Stomach (tissue), 4 donors: ENCODE measurements at regions not wholly inside any gene's neighbourhood (a gene's known extent, or its start where the extent isn't known, plus 50 kb on each side); places are given as distances from the start of the nearest gene placed in this dataset.

Experiments used
- POLR2A ChIP-seq, 4 donors: fragments of 450-650 bp; IDR thresholded peaks; one replicate each; pipeline ENCODE4 v1.6.1; 2016; ENCODE audit warnings: antibody characterized with exemption in 4 of 4, control low read depth in 2 of 4, mild to moderate bottlenecking in 1 of 4, moderate library complexity in 1 of 4
- TF ChIP-seq, protein P1 (sequence below), 7 experiments: fragments of 450-650 bp in 4 of 7; fragments of 200-600 bp in 3 of 7; sonication (generic) in 3 of 7; IDR thresholded peaks; one replicate each; pipeline ENCODE4 v1.5.1; 2016 to 2019; ENCODE audit warnings: antibody characterized with exemption in 7 of 7, control low read depth in 2 of 7, mild to moderate bottlenecking in 1 of 7

DNA sequence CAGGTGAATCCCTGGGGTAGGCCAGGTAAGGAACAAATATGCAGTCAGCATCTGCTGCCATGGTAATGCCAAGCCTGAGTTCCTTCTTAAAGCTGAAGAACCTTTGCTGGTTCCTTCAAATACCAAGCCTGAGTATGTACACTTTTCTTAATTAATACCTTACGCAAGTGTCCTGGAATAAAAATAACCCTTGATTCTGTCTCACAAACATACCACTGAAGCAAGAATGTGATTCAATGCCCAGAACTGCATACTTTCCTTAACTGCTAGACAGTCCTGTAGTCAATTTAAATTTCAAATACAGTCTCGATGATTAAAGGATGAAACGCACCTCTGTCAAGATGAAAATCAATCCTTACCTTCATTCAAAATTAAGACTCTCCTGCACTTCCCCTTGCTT lies 634.0 kb upstream of the CHRM3 start:
- TF ChIP-seq, protein P1, sequence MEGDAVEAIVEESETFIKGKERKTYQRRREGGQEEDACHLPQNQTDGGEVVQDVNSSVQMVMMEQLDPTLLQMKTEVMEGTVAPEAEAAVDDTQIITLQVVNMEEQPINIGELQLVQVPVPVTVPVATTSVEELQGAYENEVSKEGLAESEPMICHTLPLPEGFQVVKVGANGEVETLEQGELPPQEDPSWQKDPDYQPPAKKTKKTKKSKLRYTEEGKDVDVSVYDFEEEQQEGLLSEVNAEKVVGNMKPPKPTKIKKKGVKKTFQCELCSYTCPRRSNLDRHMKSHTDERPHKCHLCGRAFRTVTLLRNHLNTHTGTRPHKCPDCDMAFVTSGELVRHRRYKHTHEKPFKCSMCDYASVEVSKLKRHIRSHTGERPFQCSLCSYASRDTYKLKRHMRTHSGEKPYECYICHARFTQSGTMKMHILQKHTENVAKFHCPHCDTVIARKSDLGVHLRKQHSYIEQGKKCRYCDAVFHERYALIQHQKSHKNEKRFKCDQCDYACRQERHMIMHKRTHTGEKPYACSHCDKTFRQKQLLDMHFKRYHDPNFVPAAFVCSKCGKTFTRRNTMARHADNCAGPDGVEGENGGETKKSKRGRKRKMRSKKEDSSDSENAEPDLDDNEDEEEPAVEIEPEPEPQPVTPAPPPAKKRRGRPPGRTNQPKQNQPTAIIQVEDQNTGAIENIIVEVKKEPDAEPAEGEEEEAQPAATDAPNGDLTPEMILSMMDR (IDR thresholded peaks at IDR 0.05): no peak
- TF ChIP-seq POLR2A (IDR thresholded peaks at IDR 0.05): no peak
